Endothelial cell of umbilical vein (primary cell): ENCODE measurements at regions not wholly inside any gene's neighbourhood (a gene's known extent, or its start where the extent isn't known, plus 50 kb on each side); places are given as distances from the start of the nearest gene placed in this dataset.

Experiments used
- BruUV-seq: library from RNA; stranded (reverse); fragments of 400-500 nt; replicated peaks from 2 replicates; lab custom pipeline; 2021; lab: Mats Ljungman, UMichigan
- CTCF ChIA-PET: fragments of 300-600, 350-600 bp; sonication (Branson Sonifier 250); formaldehyde crosslinking; loops from one replicate; lab custom pipeline; 2021; ENCODE audit warnings: antibody characterized with exemption, inconsistent platforms; lab: Charles Lee
- POLR2A ChIA-PET: fragments of 300-600, 350-600 bp; sonication (Branson Sonifier 250); formaldehyde crosslinking; loops from one replicate; lab custom pipeline; 2021; ENCODE audit warnings: antibody characterized with exemption, inconsistent platforms; lab: Charles Lee
- DNase-seq: peaks from one replicate; pipeline ENCODE4 v3.0.0-alpha.2; 2011; ENCODE audit warnings: low read depth, low spot score
- FAIRE-seq: peaks from 2 replicates; lab custom pipeline; 2011; peaks lifted over from hg19 to GRCh38; lab: Jason Lieb, UNC
- H2AFZ ChIP-seq: 2 replicates; pipeline ENCODE4 v1.6.0; 2012; ENCODE audit warnings: low read depth, low read length, control low read depth, inconsistent platforms
- H3K27ac ChIP-seq: 2 replicates; pipeline ENCODE4 v1.5.1; 2011; ENCODE audit warnings: low read depth, mild to moderate bottlenecking, control low read depth, low read length, moderate library complexity; ENCODE audit not compliant: insufficient read depth
- H3K27me3 ChIP-seq, 2 experiments: 2 replicates each; pipeline versions ENCODE4 v1.6.0 to v1.6.1; 2011; ENCODE audit warnings: low read length in 2 of 2, mixed read lengths in 1 of 2; ENCODE audit not compliant: control insufficient read depth in 2 of 2, insufficient read depth in 2 of 2
- H3K36me3 ChIP-seq, 2 experiments: 2 replicates in 1 of 2; 3 replicates in 1 of 2; pipeline ENCODE4 v1.5.1; 2011; ENCODE audit warnings: low read length in 2 of 2, mild to moderate bottlenecking in 1 of 2, moderate library complexity in 1 of 2; ENCODE audit not compliant: control insufficient read depth in 2 of 2, insufficient read depth in 2 of 2; ENCODE audit errors: extremely low read depth in 1 of 2
- H3K4me1 ChIP-seq: 3 replicates; pipeline ENCODE4 v1.5.1; 2011; ENCODE audit warnings: mild to moderate bottlenecking, low read length; ENCODE audit not compliant: control insufficient read depth, insufficient read depth; ENCODE audit errors: extremely low read depth
- H3K4me2 ChIP-seq: 2 replicates; pipeline ENCODE4 v1.6.1; 2011; ENCODE audit warnings: low read length, control low read depth, mixed read lengths; ENCODE audit not compliant: insufficient read depth
- H3K4me3 ChIP-seq, 3 experiments: fragments of 200-600 bp in 1 of 3; sonication (generic), shearing (Covaris generic) in 1 of 3; replicated peaks in 1 of 3; 2 replicates each; pipeline ENCODE4 v1.5.1; 2011 to 2016; ENCODE audit warnings: control low read depth in 3 of 3, low read length in 3 of 3, mild to moderate bottlenecking in 2 of 3, inconsistent platforms in 1 of 3, low read depth in 1 of 3, moderate library complexity in 1 of 3; ENCODE audit not compliant: insufficient read depth in 1 of 3
- H3K79me2 ChIP-seq: 2 replicates; pipeline ENCODE4 v1.6.0; 2012; ENCODE audit warnings: low read length, inconsistent platforms; ENCODE audit not compliant: control insufficient read depth, insufficient read depth
- H3K9ac ChIP-seq: replicated peaks from 2 replicates; pipeline ENCODE3; 2011; ENCODE audit warnings: low read length, control low read depth; ENCODE audit not compliant: insufficient read depth; ENCODE audit errors: extremely low read depth
- H3K9me1 ChIP-seq: replicated peaks from 3 replicates; pipeline ENCODE4 v1.6.0; 2011; ENCODE audit warnings: mild to moderate bottlenecking, low read length; ENCODE audit not compliant: control insufficient read depth, insufficient read depth; ENCODE audit errors: extremely low read depth
- H3K9me3 ChIP-seq: replicated peaks from 2 replicates; pipeline ENCODE4 v1.5.1; 2012; ENCODE audit warnings: low read length, inconsistent platforms; ENCODE audit not compliant: control insufficient read depth, insufficient read depth
- H4K20me1 ChIP-seq: replicated peaks from 2 replicates; pipeline ENCODE3; 2011; ENCODE audit warnings: mild to moderate bottlenecking, low read length; ENCODE audit not compliant: control insufficient read depth, insufficient read depth; ENCODE audit errors: extremely low read depth
- EZH2 ChIP-seq: IDR thresholded peaks from 2 replicates; pipeline ENCODE4 v1.6.1; 2012; ENCODE audit warnings: borderline replicate concordance, low read depth, mild to moderate bottlenecking, moderate library complexity, low read length, inconsistent platforms; ENCODE audit not compliant: severe bottlenecking
- FOS ChIP-seq: IDR thresholded peaks from 2 replicates; pipeline ENCODE4 v1.6.1; 2011; ENCODE audit warnings: mild to moderate bottlenecking, low read length, moderate library complexity, borderline replicate concordance; ENCODE audit not compliant: insufficient read depth
- GATA2 ChIP-seq: IDR thresholded peaks from 2 replicates; pipeline ENCODE4 v1.7.0; 2011; ENCODE audit warnings: low read depth, mild to moderate bottlenecking, moderate library complexity, mixed read lengths, low read length; ENCODE audit not compliant: insufficient read length, insufficient read depth
- JUN ChIP-seq: IDR thresholded peaks from 2 replicates; pipeline ENCODE4 v1.6.1; 2011; ENCODE audit warnings: borderline replicate concordance, low read depth; ENCODE audit not compliant: insufficient read length, insufficient read depth
- MYC ChIP-seq: IDR thresholded peaks from one replicate; pipeline ENCODE4 v1.6.1; 2011; ENCODE audit warnings: mild to moderate bottlenecking, low read depth, low read length
- POLR2A ChIP-seq: IDR thresholded peaks from 2 replicates; pipeline ENCODE4 v1.6.1; 2012; ENCODE audit warnings: low read depth, mild to moderate bottlenecking, control low read depth, low read length
- POLR2AphosphoS5 ChIP-seq: IDR thresholded peaks from 2 replicates; pipeline ENCODE4 v1.6.1; 2012; ENCODE audit warnings: low read depth, mild to moderate bottlenecking, control low read depth, low read length, moderate library complexity; ENCODE audit not compliant: insufficient read depth
- dilution Hi-C: fragments of 300-500 bp; cut with MboI; formaldehyde crosslinking; loops from one replicate; pipeline ENCODE4 v1.15.0; 2019; ENCODE audit warnings: low sequenced_read_pairs; ENCODE audit not compliant: extremely low pct_ligation_motif_present
- intact Hi-C: fragments of 100-400 bp; cut with micrococcal nuclease; formaldehyde crosslinking; loops from one replicate; pipeline ENCODE4 v1.10.0; 2022
- TF ChIP-seq, protein P1 (sequence below), 2 donors: IDR thresholded peaks; 1 replicate in 1 of 2; 2 replicates in 1 of 2; pipeline ENCODE4 v1.5.1; 2011; ENCODE audit warnings: low read length in 2 of 2, mild to moderate bottlenecking in 2 of 2, moderate library complexity in 2 of 2, control low read depth in 1 of 2, inconsistent platforms in 1 of 2, low read depth in 1 of 2; ENCODE audit not compliant: insufficient read depth in 1 of 2; ENCODE audit errors: extremely low read depth in 1 of 2
- TF ChIP-seq, protein P2 (sequence below): IDR thresholded peaks from 2 replicates; pipeline ENCODE4 v1.6.1; 2011; ENCODE audit not compliant: insufficient read depth, insufficient read length

- no TSS peak for BruUV-seq
- CTCF ChIA-PET: no interaction called here
- no peak for FAIRE-seq
- Histone ChIP-seq H3K4me1 (no peaks in the 10 kb centered on the region), H4K20me1 (no peaks in the 10 kb centered on the region), H3K27ac (no peak overlapping the region), H3K9ac (no peak overlapping the region), H2AFZ (no peak overlapping the region), H3K27me3 (no peaks in the 10 kb centered on the region), H3K4me3 (no peak overlapping the region), H3K4me2 (no peak overlapping the region), H3K9me1 (no peaks in the 10 kb centered on the region), H3K36me3 (no peaks in the 10 kb centered on the region), H3K79me2 (no peaks in the 10 kb centered on the region), H3K9me3 (peaks cover 3% of the 10 kb centered on the region)
- no peak for DNase-seq
- dilution Hi-C loops (no loop called here), intact Hi-C loops (no loop called here)
- POLR2A ChIA-PET: no interaction called here
- TF ChIP-seq, protein P1, sequence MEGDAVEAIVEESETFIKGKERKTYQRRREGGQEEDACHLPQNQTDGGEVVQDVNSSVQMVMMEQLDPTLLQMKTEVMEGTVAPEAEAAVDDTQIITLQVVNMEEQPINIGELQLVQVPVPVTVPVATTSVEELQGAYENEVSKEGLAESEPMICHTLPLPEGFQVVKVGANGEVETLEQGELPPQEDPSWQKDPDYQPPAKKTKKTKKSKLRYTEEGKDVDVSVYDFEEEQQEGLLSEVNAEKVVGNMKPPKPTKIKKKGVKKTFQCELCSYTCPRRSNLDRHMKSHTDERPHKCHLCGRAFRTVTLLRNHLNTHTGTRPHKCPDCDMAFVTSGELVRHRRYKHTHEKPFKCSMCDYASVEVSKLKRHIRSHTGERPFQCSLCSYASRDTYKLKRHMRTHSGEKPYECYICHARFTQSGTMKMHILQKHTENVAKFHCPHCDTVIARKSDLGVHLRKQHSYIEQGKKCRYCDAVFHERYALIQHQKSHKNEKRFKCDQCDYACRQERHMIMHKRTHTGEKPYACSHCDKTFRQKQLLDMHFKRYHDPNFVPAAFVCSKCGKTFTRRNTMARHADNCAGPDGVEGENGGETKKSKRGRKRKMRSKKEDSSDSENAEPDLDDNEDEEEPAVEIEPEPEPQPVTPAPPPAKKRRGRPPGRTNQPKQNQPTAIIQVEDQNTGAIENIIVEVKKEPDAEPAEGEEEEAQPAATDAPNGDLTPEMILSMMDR (IDR thresholded peaks at IDR 0.05; ENCODE audit: extremely low read depth in 1 of 2, insufficient read depth in 1 of 2, low read depth in 1 of 2, low read length in 2 of 2): no peak
- TF ChIP-seq GATA2 (no peak), POLR2AphosphoS5 (no peak), JUN (no peak), EZH2 (no peak), POLR2A (no peak), MYC (no peak), FOS (no peak)
- TF ChIP-seq, protein P2, sequence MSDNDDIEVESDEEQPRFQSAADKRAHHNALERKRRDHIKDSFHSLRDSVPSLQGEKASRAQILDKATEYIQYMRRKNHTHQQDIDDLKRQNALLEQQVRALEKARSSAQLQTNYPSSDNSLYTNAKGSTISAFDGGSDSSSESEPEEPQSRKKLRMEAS: no peak
Measured at GRCh38 chr4:23736466-23736865, 153.4 kb downstream of the PPARGC1A start.
